ENCODE measurements at regions not wholly inside any gene's neighbourhood (a gene's known extent, or its start where the extent isn't known, plus 50 kb on each side); places are given as distances from the start of the nearest gene placed in this dataset.

DNA sequence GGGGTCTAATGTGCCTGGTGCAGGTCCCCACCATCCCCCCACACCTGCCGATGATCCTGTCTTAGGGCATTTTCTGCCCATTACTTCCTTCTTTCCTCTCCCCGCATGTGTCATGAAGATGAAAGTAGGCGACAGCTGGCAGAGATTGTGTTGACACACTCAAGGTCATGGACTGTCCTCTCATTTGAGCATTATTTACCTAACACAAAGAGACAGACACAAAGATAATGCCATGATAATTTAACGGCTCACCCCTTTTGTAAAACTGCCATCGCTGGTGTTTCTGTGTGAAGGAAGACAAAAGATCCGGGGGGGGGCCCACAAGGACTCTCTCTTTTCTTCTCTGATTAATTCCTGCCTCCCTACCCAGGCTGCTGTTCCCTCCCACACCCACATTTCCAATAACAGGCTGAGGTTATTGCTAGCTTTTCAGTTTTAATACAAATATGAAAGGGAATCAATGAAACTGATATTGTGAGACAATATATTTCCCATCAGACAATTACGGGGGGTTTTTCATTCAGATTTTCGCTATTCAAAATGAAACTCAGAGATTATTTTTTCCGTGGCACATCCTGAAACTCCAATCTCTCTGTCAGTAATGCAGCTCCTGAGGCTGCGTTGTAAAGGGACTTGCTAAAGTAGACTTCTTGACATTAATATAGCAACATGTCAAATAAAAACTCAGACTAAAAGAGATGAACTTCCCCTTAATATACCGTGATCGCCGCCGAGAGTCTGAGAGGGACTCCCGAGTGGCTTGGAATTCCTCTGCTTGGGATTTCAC, 561.1 kb downstream of the NPHP4 start:
- in situ Hi-C loops (cut with MboI), result no loop called here
- TF ChIP-seq, protein P1, sequence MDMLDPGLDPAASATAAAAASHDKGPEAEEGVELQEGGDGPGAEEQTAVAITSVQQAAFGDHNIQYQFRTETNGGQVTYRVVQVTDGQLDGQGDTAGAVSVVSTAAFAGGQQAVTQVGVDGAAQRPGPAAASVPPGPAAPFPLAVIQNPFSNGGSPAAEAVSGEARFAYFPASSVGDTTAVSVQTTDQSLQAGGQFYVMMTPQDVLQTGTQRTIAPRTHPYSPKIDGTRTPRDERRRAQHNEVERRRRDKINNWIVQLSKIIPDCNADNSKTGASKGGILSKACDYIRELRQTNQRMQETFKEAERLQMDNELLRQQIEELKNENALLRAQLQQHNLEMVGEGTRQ (IDR thresholded peaks at IDR 0.05; ENCODE audit: borderline replicate concordance, low read depth, low read length), result no peak
- TF ChIP-seq, protein P2, sequence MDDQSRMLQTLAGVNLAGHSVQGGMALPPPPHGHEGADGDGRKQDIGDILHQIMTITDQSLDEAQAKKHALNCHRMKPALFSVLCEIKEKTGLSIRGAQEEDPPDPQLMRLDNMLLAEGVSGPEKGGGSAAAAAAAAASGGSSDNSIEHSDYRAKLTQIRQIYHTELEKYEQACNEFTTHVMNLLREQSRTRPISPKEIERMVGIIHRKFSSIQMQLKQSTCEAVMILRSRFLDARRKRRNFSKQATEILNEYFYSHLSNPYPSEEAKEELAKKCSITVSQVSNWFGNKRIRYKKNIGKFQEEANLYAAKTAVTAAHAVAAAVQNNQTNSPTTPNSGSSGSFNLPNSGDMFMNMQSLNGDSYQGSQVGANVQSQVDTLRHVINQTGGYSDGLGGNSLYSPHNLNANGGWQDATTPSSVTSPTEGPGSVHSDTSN (IDR thresholded peaks at IDR 0.05; ENCODE audit: insufficient replicate concordance, low read depth, low read length), result no peak
- TF ChIP-seq JUNB (IDR thresholded peaks at IDR 0.05) (no peak), RB1 (IDR thresholded peaks at IDR 0.05; ENCODE audit: borderline replicate concordance) (no peak), RAD51 (IDR thresholded peaks at IDR 0.05) (no peak), FOS (IDR thresholded peaks at IDR 0.05; ENCODE audit: borderline replicate concordance, extremely low read depth, insufficient read length) (no peak)
- TF ChIP-seq, protein P3, sequence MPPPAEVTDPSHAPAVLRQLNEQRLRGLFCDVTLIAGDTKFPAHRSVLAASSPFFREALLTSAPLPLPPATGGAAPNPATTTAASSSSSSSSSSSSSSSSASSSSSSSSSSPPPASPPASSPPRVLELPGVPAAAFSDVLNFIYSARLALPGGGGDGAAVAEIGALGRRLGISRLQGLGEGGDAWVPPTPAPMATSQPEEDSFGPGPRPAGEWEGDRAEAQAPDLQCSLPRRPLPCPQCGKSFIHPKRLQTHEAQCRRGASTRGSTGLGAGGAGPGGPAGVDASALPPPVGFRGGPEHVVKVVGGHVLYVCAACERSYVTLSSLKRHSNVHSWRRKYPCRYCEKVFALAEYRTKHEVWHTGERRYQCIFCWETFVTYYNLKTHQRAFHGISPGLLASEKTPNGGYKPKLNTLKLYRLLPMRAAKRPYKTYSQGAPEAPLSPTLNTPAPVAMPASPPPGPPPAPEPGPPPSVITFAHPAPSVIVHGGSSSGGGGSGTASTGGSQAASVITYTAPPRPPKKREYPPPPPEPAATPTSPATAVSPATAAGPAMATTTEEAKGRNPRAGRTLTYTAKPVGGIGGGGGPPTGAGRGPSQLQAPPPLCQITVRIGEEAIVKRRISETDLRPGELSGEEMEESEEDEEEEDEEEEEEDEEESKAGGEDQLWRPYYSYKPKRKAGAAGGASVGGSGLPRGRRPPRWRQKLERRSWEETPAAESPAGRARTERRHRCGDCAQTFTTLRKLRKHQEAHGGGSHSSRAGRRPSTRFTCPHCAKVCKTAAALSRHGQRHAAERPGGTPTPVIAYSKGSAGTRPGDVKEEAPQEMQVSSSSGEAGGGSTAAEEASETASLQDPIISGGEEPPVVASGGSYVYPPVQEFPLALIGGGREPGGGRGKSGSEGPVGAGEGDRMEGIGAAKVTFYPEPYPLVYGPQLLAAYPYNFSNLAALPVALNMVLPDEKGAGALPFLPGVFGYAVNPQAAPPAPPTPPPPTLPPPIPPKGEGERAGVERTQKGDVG (CRISPR knock-in tag; IDR thresholded peaks at IDR 0.05), result no peak
- TF ChIP-seq, protein P4, sequence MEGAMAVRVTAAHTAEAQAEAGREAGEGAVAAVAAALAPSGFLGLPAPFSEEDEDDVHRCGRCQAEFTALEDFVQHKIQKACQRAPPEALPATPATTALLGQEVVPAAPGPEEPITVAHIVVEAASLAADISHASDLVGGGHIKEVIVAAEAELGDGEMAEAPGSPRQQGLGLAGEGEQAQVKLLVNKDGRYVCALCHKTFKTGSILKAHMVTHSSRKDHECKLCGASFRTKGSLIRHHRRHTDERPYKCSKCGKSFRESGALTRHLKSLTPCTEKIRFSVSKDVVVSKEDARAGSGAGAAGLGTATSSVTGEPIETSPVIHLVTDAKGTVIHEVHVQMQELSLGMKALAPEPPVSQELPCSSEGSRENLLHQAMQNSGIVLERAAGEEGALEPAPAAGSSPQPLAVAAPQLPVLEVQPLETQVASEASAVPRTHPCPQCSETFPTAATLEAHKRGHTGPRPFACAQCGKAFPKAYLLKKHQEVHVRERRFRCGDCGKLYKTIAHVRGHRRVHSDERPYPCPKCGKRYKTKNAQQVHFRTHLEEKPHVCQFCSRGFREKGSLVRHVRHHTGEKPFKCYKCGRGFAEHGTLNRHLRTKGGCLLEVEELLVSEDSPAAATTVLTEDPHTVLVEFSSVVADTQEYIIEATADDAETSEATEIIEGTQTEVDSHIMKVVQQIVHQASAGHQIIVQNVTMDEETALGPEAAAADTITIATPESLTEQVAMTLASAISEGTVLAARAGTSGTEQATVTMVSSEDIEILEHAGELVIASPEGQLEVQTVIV (IDR thresholded peaks at IDR 0.05; ENCODE audit: borderline replicate concordance, partially characterized antibody), result no peak
- H3K4me3 ChIP-seq, result no peak overlapping the region
- POLR2A ChIA-PET, result no interaction called here
- RAD21 ChIA-PET (ENCODE audit: unreplicated experiment), result no interaction called here
- BruUV-seq (replicated peaks), result no TSS peak
- FAIRE-seq, result no peak
- 42% methylated on average over 15 of the region's 15 CpGs for WGBS (ENCODE audit: insufficient coverage, insufficient replicate concordance, low lambda C conversion rate, missing lambda C conversion rate)
- H2AFZ ChIP-seq (ENCODE audit: control insufficient read depth, low read depth, low read length), result no peak overlapping the region
- H3K27me3 ChIP-seq (replicated peaks in 1 of 2; ENCODE audit: control insufficient read depth in 2 of 2, insufficient read depth in 2 of 2, low read length in 1 of 2), result no peaks in the 10 kb centered on the region
- SMC1A ChIA-PET (ENCODE audit: uncharacterized antibody, unreplicated experiment), result no interaction called here
- no peaks in the 10 kb centered on the region for H3K9me3 ChIP-seq (replicated peaks; ENCODE audit: control insufficient read depth, insufficient read depth, low read length)
- H3K27ac ChIP-seq (ENCODE audit: control insufficient read depth, insufficient read depth), result no peak overlapping the region
- H3K79me2 ChIP-seq (ENCODE audit: control insufficient read depth, insufficient read depth, low read length), result no peaks in the 10 kb centered on the region
- H4K20me1 ChIP-seq (ENCODE audit: control insufficient read depth, insufficient read depth), result no peaks in the 10 kb centered on the region
- intact Hi-C loops (cut with micrococcal nuclease; ENCODE audit: unreplicated experiment), result no loop called here
- no peak overlapping the region for H3K9ac ChIP-seq (ENCODE audit: control insufficient read depth, insufficient read depth, low read length)
- CTCF ChIA-PET, result no interaction called here
- no peaks in the 10 kb centered on the region for H3K36me3 ChIP-seq (ENCODE audit: control insufficient read depth in 2 of 2, insufficient read depth in 2 of 2, low read length in 1 of 2)
- ATAC-seq, result no peak
- no peak for DNase-seq (ENCODE audit: low read depth, low spot score)
- no peak overlapping the region for H3K4me2 ChIP-seq (ENCODE audit: control insufficient read depth, insufficient read depth)
- H3K4me1 ChIP-seq (ENCODE audit: control insufficient read depth, insufficient read depth, low read length), result no peaks in the 10 kb centered on the region
